B cell (primary cell): ENCODE measurements at regions not wholly inside any gene's neighbourhood (a gene's known extent, or its start where the extent isn't known, plus 50 kb on each side); places are given as distances from the start of the nearest gene placed in this dataset.

ENCODE experiments used
- ATAC-seq: fragments of 200-7000 bp; cut with Tn5 transposase; one replicate; pipeline ENCODE4 v1.10.0; 2021; ENCODE audit warnings: low read depth, mild to moderate bottlenecking, moderate number of reproducible peaks, moderate library complexity
- CTCF ChIA-PET: fragments of 350-600 bp; sonication (Branson Sonifier 250); formaldehyde crosslinking; loops from one replicate; lab custom pipeline; 2021; ENCODE audit warnings: antibody characterized with exemption, inconsistent platforms; lab: Charles Lee
- POLR2A ChIA-PET: fragments of 350-600 bp; sonication (Branson Sonifier 250); formaldehyde crosslinking; loops from one replicate; lab custom pipeline; 2021; ENCODE audit warnings: antibody characterized with exemption; lab: Charles Lee
- DNase-seq: peaks from one replicate; pipeline ENCODE4 v3.0.0; 2013
- H2AFZ ChIP-seq: 2 replicates; pipeline ENCODE4 v1.6.1; 2012; ENCODE audit warnings: mild to moderate bottlenecking, low read depth, low read length; ENCODE audit not compliant: insufficient read depth, poor library complexity, severe bottlenecking
- H3K27ac ChIP-seq, 2 donors: 1 replicate in 1 of 2; 2 replicates in 1 of 2; pipeline ENCODE4 v1.5.1; 2012 to 2013; ENCODE audit warnings: low read length in 2 of 2, mild to moderate bottlenecking in 2 of 2, moderate library complexity in 1 of 2
- H3K27me3 ChIP-seq, 4 experiments: fragments of 200-600 bp in 1 of 4; sonication (generic) in 1 of 4; replicated peaks in 1 of 4; 1 replicate in 2 of 4; 2 replicates in 2 of 4; pipeline versions ENCODE4 v1.6.1 to v1.7.0; 2013 to 2016; ENCODE audit warnings: low read length in 3 of 4, mild to moderate bottlenecking in 2 of 4, mixed read lengths in 1 of 4, moderate library complexity in 1 of 4; ENCODE audit not compliant: insufficient read depth in 4 of 4, control insufficient read depth in 3 of 4; ENCODE audit errors: control extremely low read depth in 1 of 4
- H3K36me3 ChIP-seq, 2 experiments: replicated peaks in 1 of 2; 1 replicate in 1 of 2; 2 replicates in 1 of 2; pipeline versions ENCODE4 v1.6.1 to v1.7.1; 2013; ENCODE audit warnings: low read length in 1 of 2; ENCODE audit not compliant: insufficient read depth in 2 of 2, control insufficient read depth in 1 of 2; ENCODE audit errors: control extremely low read depth in 1 of 2, extremely low read depth in 1 of 2
- H3K4me1 ChIP-seq, 2 donors: fragments of 200-600 bp in 1 of 2; sonication (generic) in 1 of 2; 1 replicate in 1 of 2; 2 replicates in 1 of 2; pipeline versions ENCODE4 v1.5.1 to v1.6.1; 2013 to 2017; ENCODE audit warnings: low read length in 2 of 2; ENCODE audit not compliant: control insufficient read depth in 2 of 2, insufficient read depth in 2 of 2
- H3K4me2 ChIP-seq: replicated peaks from 2 replicates; pipeline ENCODE3; 2012; ENCODE audit warnings: mild to moderate bottlenecking, low read depth, low read length; ENCODE audit not compliant: poor library complexity, severe bottlenecking
- H3K4me3 ChIP-seq, 5 experiments: fragments of 200-600 bp in 1 of 5; sonication (generic) in 1 of 5; 1 replicate in 3 of 5; 2 replicates in 2 of 5; pipeline versions ENCODE4 v1.5.1 to v1.7.0; 2011 to 2016; ENCODE audit warnings: low read length in 4 of 5, mild to moderate bottlenecking in 4 of 5, low read depth in 2 of 5, control low read depth in 1 of 5, moderate library complexity in 1 of 5; ENCODE audit not compliant: insufficient read depth in 1 of 5; ENCODE audit errors: control extremely low read depth in 1 of 5, extremely low read depth in 1 of 5
- H3K79me2 ChIP-seq: fragments of 200-600 bp; sonication (generic); one replicate; pipeline ENCODE4 v1.6.0; 2016; ENCODE audit warnings: low read length; ENCODE audit not compliant: control insufficient read depth, insufficient read depth
- H3K9ac ChIP-seq: fragments of 200-600 bp; sonication (generic); 2 replicates; pipeline ENCODE4 v1.6.1; 2017; ENCODE audit warnings: mild to moderate bottlenecking, low read length, moderate library complexity
- H3K9me3 ChIP-seq, 3 donors: one replicate each; pipeline versions ENCODE4 v1.6.1 to v1.7.1; 2013; ENCODE audit warnings: low read length in 2 of 3; ENCODE audit not compliant: control insufficient read depth in 2 of 3, insufficient read depth in 1 of 3; ENCODE audit errors: control extremely low read depth in 1 of 3
- H4K20me1 ChIP-seq: 2 replicates; pipeline ENCODE4 v1.6.0; 2012; ENCODE audit warnings: mild to moderate bottlenecking, low read length; ENCODE audit not compliant: insufficient read depth, control insufficient read depth, poor library complexity, severe bottlenecking
- H3K27ac Mint-ChIP-seq: one replicate; pipeline ENCODE4 v1.8.0; 2021; ENCODE audit warnings: mixed read lengths
- H3K27me3 Mint-ChIP-seq: one replicate; pipeline ENCODE4 v1.8.0; 2021; ENCODE audit warnings: mixed read lengths
- H3K4me1 Mint-ChIP-seq: one replicate; pipeline ENCODE4 v1.8.0; 2021; ENCODE audit warnings: mixed read lengths
- H3K4me3 Mint-ChIP-seq: one replicate; pipeline ENCODE4 v1.8.0; 2021; ENCODE audit warnings: mixed read lengths
- H3K9me3 Mint-ChIP-seq: one replicate; pipeline ENCODE4 v1.8.0; 2022; ENCODE audit warnings: mixed read lengths; ENCODE audit not compliant: insufficient read depth
- CTCF ChIP-seq: fragments of 200-600 bp; IDR thresholded peaks from one replicate; pipeline ENCODE4 v1.8.0; 2022; ENCODE audit warnings: antibody characterized with exemption, mild to moderate bottlenecking
- EZH2 ChIP-seq: IDR thresholded peaks from 2 replicates; pipeline ENCODE4 v1.6.1; 2012; ENCODE audit warnings: borderline replicate concordance, low read depth, mild to moderate bottlenecking, moderate library complexity, low read length; ENCODE audit not compliant: insufficient read depth, poor library complexity, severe bottlenecking
- WGBS: methylation state at CpG from one replicate; pipeline ENCODE4 v1.1.5; 2013; ENCODE audit warnings: missing lambda C conversion rate; ENCODE audit not compliant: insufficient coverage; 5-methylcytosine and 5-hydroxymethylcytosine counted together
- intact Hi-C: fragments of 100-400 bp; cut with micrococcal nuclease; formaldehyde crosslinking; loops from one replicate; pipeline ENCODE4 v1.10.0; 2022

- CTCF ChIA-PET: no interaction called here
- Mint-ChIP-seq H3K4me1 (no peaks in the 10 kb centered on the region), H3K9me3 (no peaks in the 10 kb centered on the region), H3K27ac (no peak overlapping the region), H3K27me3 (peaks cover 38% of the 10 kb centered on the region), H3K4me3 (no peak overlapping the region)
- H3K27ac ChIP-seq: no peak overlapping the region
- no peaks in the 10 kb centered on the region for H3K4me1 ChIP-seq
- no peaks in the 10 kb centered on the region for H4K20me1 ChIP-seq
- POLR2A ChIA-PET: no interaction called here
- DNase-seq: no peak
- no peak overlapping the region for H3K4me3 ChIP-seq
- TF ChIP-seq EZH2 (no peak), CTCF (no peak)
- intact Hi-C loops: no loop called here
- H3K36me3 ChIP-seq: no peaks in the 10 kb centered on the region
- no peak overlapping the region for H2AFZ ChIP-seq
- H3K79me2 ChIP-seq: no peaks in the 10 kb centered on the region
- H3K4me2 ChIP-seq: no peak overlapping the region
- H3K27me3 ChIP-seq: no peaks in the 10 kb centered on the region
- H3K9ac ChIP-seq: no peak overlapping the region
- ATAC-seq: no peak
- 77% methylated on average over 6 of the region's 10 CpGs for WGBS
- no peaks in the 10 kb centered on the region for H3K9me3 ChIP-seq
These were observed 98.3 kb upstream of the SASH1 start for GRCh38 chr6:148244217-148244935.

- CTCF ChIA-PET: interaction anchor here (0.8 kb wide), 1 partner anchor 102 kb away, joined by 3 read pairs; no protein-coding TSS in a partner anchor
- DNase-seq (no peak), ATAC-seq (no peak)
- intact Hi-C loops: no loop called here
- Mint-ChIP-seq H3K4me1 (no peaks in the 10 kb centered on the region), H3K4me3 (no peak overlapping the region), H3K27me3 (peaks cover 14% of the 10 kb centered on the region), H3K9me3 (no peaks in the 10 kb centered on the region), H3K27ac (no peak overlapping the region)
- Histone ChIP-seq H3K27ac (no peak overlapping the region), H3K9ac (no peak overlapping the region), H3K79me2 (no peaks in the 10 kb centered on the region), H3K36me3 (no peaks in the 10 kb centered on the region), H3K9me3 (no peaks in the 10 kb centered on the region), H3K4me3 (no peak overlapping the region), H3K4me1 (no peaks in the 10 kb centered on the region), H4K20me1 (no peaks in the 10 kb centered on the region), H2AFZ (no peak overlapping the region), H3K4me2 (no peak overlapping the region), H3K27me3 (no peaks in the 10 kb centered on the region)
- TF ChIP-seq EZH2 (no peak), CTCF (no peak)
- WGBS: 90% methylated on average over 2 of the region's 6 CpGs
- POLR2A ChIA-PET: no interaction called here
These were observed 95.1 kb upstream of the SASH1 start for GRCh38 chr6:148247386-148248063.
